Sigmoid colon (tissue), 3 donors: ENCODE measurements at regions not wholly inside any gene's neighbourhood (a gene's known extent, or its start where the extent isn't known, plus 50 kb on each side); places are given as distances from the start of the nearest gene placed in this dataset.

Experiments used
- CTCF ChIP-seq, 4 experiments: fragments of 450-650 bp in 3 of 4; fragments of 200-600 bp in 1 of 4; IDR thresholded peaks; one replicate each; pipeline ENCODE4 v1.5.1; 2016 to 2019; ENCODE audit warnings: antibody characterized with exemption in 4 of 4, mild to moderate bottlenecking in 3 of 4, moderate library complexity in 2 of 4
- POLR2A ChIP-seq, 2 donors: fragments of 450-650 bp; IDR thresholded peaks; one replicate each; pipeline ENCODE4 v1.6.1; 2016; ENCODE audit warnings: antibody characterized with exemption in 2 of 2, mild to moderate bottlenecking in 2 of 2, moderate library complexity in 2 of 2

- TF ChIP-seq POLR2A (IDR thresholded peaks at IDR 0.05) (no peak), CTCF (IDR thresholded peaks at IDR 0.05) (no peak)
Measured at GRCh38 chr18:67132919-67133318, 383.6 kb downstream of the DSEL start.
